Caco-2 (cell line): ENCODE measurements at regions not wholly inside any gene's neighbourhood (a gene's known extent, or its start where the extent isn't known, plus 50 kb on each side); places are given as distances from the start of the nearest gene placed in this dataset.

ENCODE experiments used
- BruUV-seq: library from RNA; stranded (reverse); fragments of 400-500 nt; replicated peaks from 2 replicates; lab custom pipeline; 2021; lab: Mats Ljungman, UMichigan
- CTCF ChIA-PET: fragments of 300-600 bp; sonication (Branson Sonifier 250); formaldehyde crosslinking; loops from one replicate; lab custom pipeline; 2022; ENCODE audit warnings: antibody characterized with exemption; lab: Charles Lee
- POLR2A ChIA-PET: fragments of 300-600 bp; sonication (Branson Sonifier 250); formaldehyde crosslinking; loops from one replicate; lab custom pipeline; 2022; ENCODE audit warnings: antibody characterized with exemption; lab: Charles Lee
- DNase-seq, 2 experiments: peaks; one replicate each; pipeline versions ENCODE4 v3.0.0 to v3.0.0-alpha.2; 2020 to 2022
- H3K27me3 ChIP-seq: replicated peaks from 2 replicates; pipeline ENCODE4 v1.6.0; 2011; ENCODE audit warnings: low read length; ENCODE audit not compliant: control insufficient read depth, insufficient read depth
- H3K36me3 ChIP-seq: 2 replicates; pipeline ENCODE4 v1.5.1; 2011; ENCODE audit warnings: low read length; ENCODE audit not compliant: control insufficient read depth, insufficient read depth
- H3K4me1 ChIP-seq: fragments of 250-450 bp; sonication (Bioruptor Pico); 2 replicates; pipeline ENCODE4 v1.5.1; 2020; ENCODE audit warnings: mild to moderate bottlenecking
- H3K4me3 ChIP-seq: 2 replicates; pipeline ENCODE4 v1.5.1; 2011; ENCODE audit warnings: low read depth, mild to moderate bottlenecking, control low read depth, low read length
- H3K9me3 ChIP-seq: fragments of 250-450 bp; sonication (Bioruptor Pico); 2 replicates; pipeline ENCODE4 v1.5.1; 2020; ENCODE audit warnings: mild to moderate bottlenecking, moderate library complexity
- H3K27ac Mint-ChIP-seq: one replicate; pipeline ENCODE4 v1.8.0; 2022; ENCODE audit warnings: mixed read lengths; ENCODE audit not compliant: unreplicated experiment
- H3K27me3 Mint-ChIP-seq: one replicate; pipeline ENCODE4 v1.8.0; 2022; ENCODE audit warnings: mixed read lengths; ENCODE audit not compliant: insufficient read depth, unreplicated experiment
- H3K36me3 Mint-ChIP-seq: one replicate; pipeline ENCODE4 v1.8.0; 2022; ENCODE audit warnings: mild to moderate bottlenecking, mixed read lengths; ENCODE audit not compliant: insufficient read depth, unreplicated experiment
- H3K4me1 Mint-ChIP-seq: one replicate; pipeline ENCODE4 v1.8.0; 2022; ENCODE audit warnings: low read depth, mixed read lengths; ENCODE audit not compliant: unreplicated experiment
- H3K4me3 Mint-ChIP-seq: one replicate; pipeline ENCODE4 v1.8.0; 2022; ENCODE audit warnings: mild to moderate bottlenecking, moderate library complexity, mixed read lengths; ENCODE audit not compliant: unreplicated experiment
- H3K9me3 Mint-ChIP-seq: one replicate; pipeline ENCODE4 v1.8.0; 2022; ENCODE audit warnings: mixed read lengths; ENCODE audit not compliant: unreplicated experiment
- CTCF ChIP-seq, 2 experiments: fragments of 200-600 bp in 1 of 2; IDR thresholded peaks; 1 replicate in 1 of 2; 2 replicates in 1 of 2; pipeline versions ENCODE4 v1.5.1 to v1.8.0; 2011 to 2022; ENCODE audit warnings: antibody characterized with exemption in 1 of 2, control low read depth in 1 of 2, inconsistent platforms in 1 of 2, low read depth in 1 of 2, low read length in 1 of 2, mild to moderate bottlenecking in 1 of 2, moderate library complexity in 1 of 2; ENCODE audit not compliant: insufficient read depth in 1 of 2, severe bottlenecking in 1 of 2, unreplicated experiment in 1 of 2
- intact Hi-C: fragments of 100-400 bp; cut with micrococcal nuclease; formaldehyde crosslinking; loops from one replicate; pipeline ENCODE4 v1.10.0; 2022; ENCODE audit not compliant: unreplicated experiment

GRCh38 chr6:159098636-159099106 is 53.9 kb upstream of the TAGAP start:
- CTCF ChIA-PET = no interaction called here
- no peaks in the 10 kb centered on the region for H3K27me3 Mint-ChIP-seq
- intact Hi-C loops = no loop called here
- no peaks in the 10 kb centered on the region for H3K36me3 Mint-ChIP-seq
- POLR2A ChIA-PET = no interaction called here
- no peaks in the 10 kb centered on the region for H3K9me3 ChIP-seq
- H3K9me3 Mint-ChIP-seq = no peaks in the 10 kb centered on the region
- no peak overlapping the region for H3K4me3 ChIP-seq
- no peak for TF ChIP-seq CTCF (IDR thresholded peaks at IDR 0.05; ENCODE audit: insufficient read depth in 1 of 2, low read depth in 1 of 2, low read length in 1 of 2, severe bottlenecking in 1 of 2, unreplicated experiment in 1 of 2)
- no peak overlapping the region for H3K27ac Mint-ChIP-seq
- H3K4me3 Mint-ChIP-seq = no peak overlapping the region
- H3K36me3 ChIP-seq = no peaks in the 10 kb centered on the region
- no peaks in the 10 kb centered on the region for H3K4me1 ChIP-seq
- H3K27me3 ChIP-seq = no peaks in the 10 kb centered on the region; the same call in 1 of the 2 replicates
- DNase-seq = no peak
- no TSS peak for BruUV-seq
- H3K4me1 Mint-ChIP-seq = peaks cover 8% of the 10 kb centered on the region

DNA sequence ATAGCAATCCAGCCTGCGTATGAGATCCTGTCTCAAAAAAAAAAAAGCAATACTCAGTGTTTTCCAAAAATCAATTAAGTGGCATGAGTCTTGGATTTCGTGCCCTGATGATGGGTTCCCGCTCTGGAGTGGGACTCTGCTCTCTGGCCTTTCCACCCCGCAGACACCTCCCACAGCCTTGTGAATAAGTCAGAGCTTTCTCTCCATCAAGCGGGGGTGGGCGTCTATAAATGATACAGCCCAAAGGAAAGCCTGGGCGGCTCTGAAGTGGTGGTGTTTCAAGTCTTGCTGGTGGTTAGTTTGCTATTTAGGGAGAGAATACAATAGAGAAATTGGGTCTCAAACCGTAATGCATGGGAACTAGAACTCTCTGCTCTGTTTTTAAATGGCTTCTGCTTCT is 52.5 kb upstream of the TAGAP start:
- no peak overlapping the region for H3K4me3 ChIP-seq
- H3K9me3 ChIP-seq = no peaks in the 10 kb centered on the region
- DNase-seq = no peak
- no peak overlapping the region for H3K4me3 Mint-ChIP-seq
- POLR2A ChIA-PET = no interaction called here
- H3K9me3 Mint-ChIP-seq = no peaks in the 10 kb centered on the region
- H3K36me3 Mint-ChIP-seq = no peaks in the 10 kb centered on the region
- H3K4me1 Mint-ChIP-seq = peaks cover 7% of the 10 kb centered on the region
- no peak for TF ChIP-seq CTCF (IDR thresholded peaks at IDR 0.05; ENCODE audit: insufficient read depth in 1 of 2, low read depth in 1 of 2, low read length in 1 of 2, severe bottlenecking in 1 of 2, unreplicated experiment in 1 of 2)
- no peaks in the 10 kb centered on the region for H3K27me3 ChIP-seq
- no TSS peak for BruUV-seq
- intact Hi-C loops = no loop called here
- no peaks in the 10 kb centered on the region for H3K36me3 ChIP-seq
- H3K4me1 ChIP-seq = no peaks in the 10 kb centered on the region
- no peak overlapping the region for H3K27ac Mint-ChIP-seq
- CTCF ChIA-PET = no interaction called here
- no peaks in the 10 kb centered on the region for H3K27me3 Mint-ChIP-seq

GRCh38 chr6:159095616-159096015 is 50.8 kb upstream of the TAGAP start:
- no peak overlapping the region for H3K27ac Mint-ChIP-seq
- CTCF ChIA-PET = no interaction called here

More at GRCh38 chr6:159095616-159096015, 50.8 kb upstream of the TAGAP start:
- Histone ChIP-seq H3K4me3 (no peak overlapping the region), H3K27me3 (no peaks in the 10 kb centered on the region), H3K4me1 (no peaks in the 10 kb centered on the region), H3K9me3 (no peaks in the 10 kb centered on the region), H3K36me3 (no peaks in the 10 kb centered on the region)
- Mint-ChIP-seq H3K4me3 (no peak overlapping the region), H3K4me1 (peaks cover 6% of the 10 kb centered on the region), H3K36me3 (no peaks in the 10 kb centered on the region), H3K9me3 (no peaks in the 10 kb centered on the region), H3K27me3 (peaks cover 7% of the 10 kb centered on the region)
- intact Hi-C loops = no loop called here
- BruUV-seq = no TSS peak
- TF ChIP-seq CTCF (IDR thresholded peaks at IDR 0.05; ENCODE audit: insufficient read depth in 1 of 2, low read depth in 1 of 2, low read length in 1 of 2, severe bottlenecking in 1 of 2, unreplicated experiment in 1 of 2) = no peak
- POLR2A ChIA-PET = no interaction called here
- no peak for DNase-seq
